Daoy (cell line): ENCODE measurements at regions not wholly inside any gene's neighbourhood (a gene's known extent, or its start where the extent isn't known, plus 50 kb on each side); places are given as distances from the start of the nearest gene placed in this dataset.

Experiments
- DNase-seq: peaks from one replicate; pipeline ENCODE4 v3.0.0-alpha.2; 2015; ENCODE audit warnings: low read depth

GRCh38 chr11:115017529-115017928 lies 339.2 kb downstream of the NXPE2 start:
- no peak for DNase-seq

GRCh38 chr11:115030166-115030565 lies 351.8 kb downstream of the NXPE2 start:
- no peak for DNase-seq

- DNase-seq, result no peak
Observed at GRCh38 chr11:115036406-115037180, 358.3 kb downstream of the NXPE2 start.

GRCh38 chr11:115042002-115042401 lies 363.7 kb downstream of the NXPE2 start:
- no peak for DNase-seq

- DNase-seq, result no peak
Observed at GRCh38 chr11:115047631-115048030, 369.3 kb downstream of the NXPE2 start.

- DNase-seq, result no peak
Observed at GRCh38 chr11:115049796-115050195, 371.5 kb downstream of the NXPE2 start.

GRCh38 chr11:115050756-115051155 lies 372.4 kb downstream of the NXPE2 start:
- no peak for DNase-seq

- no peak for DNase-seq
Observed at GRCh38 chr11:115051938-115052590, 373.7 kb downstream of the NXPE2 start.

- DNase-seq, result no peak
Observed at GRCh38 chr11:115052601-115053000, 374.3 kb downstream of the NXPE2 start.

- DNase-seq, result peak; percentile 11
Observed at GRCh38 chr11:115054570-115055538, 376.5 kb downstream of the NXPE2 start.

- no peak for DNase-seq
Observed at GRCh38 chr11:115056514-115056913, 378.2 kb downstream of the NXPE2 start.

- DNase-seq, result peak; percentile 27
Observed at GRCh38 chr11:115060840-115061239, 382.5 kb downstream of the NXPE2 start.

GRCh38 chr11:115065314-115065713 lies 387.0 kb downstream of the NXPE2 start:
- DNase-seq, result no peak

- DNase-seq, result peak; percentile 11
Observed at GRCh38 chr11:115065830-115066664, 387.7 kb downstream of the NXPE2 start.

- DNase-seq, result no peak
Observed at GRCh38 chr11:115067471-115067870, 389.1 kb downstream of the NXPE2 start.

- no peak for DNase-seq
Observed at GRCh38 chr11:115067900-115068530, 389.7 kb downstream of the NXPE2 start.

GRCh38 chr11:115069599-115069998 lies 391.3 kb downstream of the NXPE2 start:
- no peak for DNase-seq

GRCh38 chr11:115075356-115075755 lies 397.0 kb downstream of the NXPE2 start:
- DNase-seq, result no peak

- no peak for DNase-seq
Observed at GRCh38 chr11:115077740-115078139, 399.4 kb downstream of the NXPE2 start.
